GM21717 (cell line): ENCODE measurements at regions not wholly inside any gene's neighbourhood (a gene's known extent, or its start where the extent isn't known, plus 50 kb on each side); places are given as distances from the start of the nearest gene placed in this dataset.
"Not testable (repeated sequence)": the region's sequence is repeated elsewhere in the genome, so short reads cannot be mapped to it uniquely, and the experiment has no call there.

Source experiments
- ATAC-seq: cut with Tn5 transposase; IDR thresholded peaks from one replicate; pipeline ENCODE4 v1.9.1; 2021; ENCODE audit warnings: mild to moderate bottlenecking, moderate library complexity; ENCODE audit not compliant: unreplicated experiment

DNA sequence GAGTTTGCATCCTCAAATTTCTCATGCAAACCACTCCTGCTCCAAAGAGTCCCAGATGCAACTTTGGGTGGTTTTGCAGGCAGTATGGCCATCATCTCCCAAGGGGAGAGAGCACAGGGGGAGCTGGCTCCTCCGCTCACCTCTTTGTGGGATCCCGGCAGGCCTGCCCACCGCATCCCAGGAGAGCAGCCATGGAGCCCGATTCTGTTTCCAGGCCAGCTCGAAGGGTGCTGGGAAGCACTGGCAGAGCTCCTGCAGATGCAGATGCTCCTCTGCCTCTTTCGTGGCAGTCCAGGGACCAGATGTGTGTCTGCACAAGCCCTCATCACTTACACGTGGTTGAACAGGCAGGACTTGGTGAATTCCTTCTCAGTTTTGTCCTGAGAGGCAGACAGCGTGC is 239.3 kb upstream of the SGCG start:
- ATAC-seq = not testable (repeated sequence)

DNA sequence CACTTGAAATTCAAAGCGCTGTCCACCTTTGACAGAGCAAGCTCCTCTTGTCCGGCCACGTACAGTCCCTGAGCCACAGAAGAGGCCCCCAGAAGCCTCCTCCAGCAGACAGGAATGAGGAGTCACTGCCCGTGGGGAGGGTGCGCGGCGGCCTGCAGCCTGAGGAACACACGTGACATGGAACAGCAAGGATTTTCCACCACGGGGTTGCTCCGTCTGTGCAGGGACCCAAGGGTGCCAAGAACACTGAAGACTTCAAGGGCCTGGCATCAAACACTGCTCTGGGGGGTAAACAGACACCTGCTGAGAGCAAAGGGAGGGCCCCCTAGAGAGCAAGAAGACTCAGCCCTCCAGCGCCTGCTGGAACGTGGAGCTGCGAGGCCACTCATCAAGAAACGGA is 237.9 kb upstream of the SGCG start:
- not testable (repeated sequence) for ATAC-seq

DNA sequence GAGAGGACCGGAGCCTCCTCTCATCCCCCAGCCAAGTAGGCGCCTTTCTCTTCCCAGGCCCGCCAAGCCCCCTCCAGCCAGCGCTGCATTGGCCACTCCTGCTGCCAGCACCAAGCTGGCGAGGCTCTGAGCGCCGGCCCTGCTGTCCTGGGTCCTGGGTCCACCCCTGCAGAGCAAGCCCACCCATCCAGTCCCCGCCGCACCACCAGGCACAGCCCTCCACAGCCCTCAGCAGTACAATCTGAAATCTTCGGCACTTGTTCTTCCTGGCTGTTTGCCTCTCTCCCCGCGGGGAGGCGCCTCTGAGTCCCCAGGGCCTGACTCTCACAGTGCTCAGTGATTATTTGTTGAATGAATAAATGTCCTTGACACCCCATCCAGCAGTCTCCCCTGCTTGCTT is 236.4 kb upstream of the SGCG start:
- ATAC-seq = no peak

DNA sequence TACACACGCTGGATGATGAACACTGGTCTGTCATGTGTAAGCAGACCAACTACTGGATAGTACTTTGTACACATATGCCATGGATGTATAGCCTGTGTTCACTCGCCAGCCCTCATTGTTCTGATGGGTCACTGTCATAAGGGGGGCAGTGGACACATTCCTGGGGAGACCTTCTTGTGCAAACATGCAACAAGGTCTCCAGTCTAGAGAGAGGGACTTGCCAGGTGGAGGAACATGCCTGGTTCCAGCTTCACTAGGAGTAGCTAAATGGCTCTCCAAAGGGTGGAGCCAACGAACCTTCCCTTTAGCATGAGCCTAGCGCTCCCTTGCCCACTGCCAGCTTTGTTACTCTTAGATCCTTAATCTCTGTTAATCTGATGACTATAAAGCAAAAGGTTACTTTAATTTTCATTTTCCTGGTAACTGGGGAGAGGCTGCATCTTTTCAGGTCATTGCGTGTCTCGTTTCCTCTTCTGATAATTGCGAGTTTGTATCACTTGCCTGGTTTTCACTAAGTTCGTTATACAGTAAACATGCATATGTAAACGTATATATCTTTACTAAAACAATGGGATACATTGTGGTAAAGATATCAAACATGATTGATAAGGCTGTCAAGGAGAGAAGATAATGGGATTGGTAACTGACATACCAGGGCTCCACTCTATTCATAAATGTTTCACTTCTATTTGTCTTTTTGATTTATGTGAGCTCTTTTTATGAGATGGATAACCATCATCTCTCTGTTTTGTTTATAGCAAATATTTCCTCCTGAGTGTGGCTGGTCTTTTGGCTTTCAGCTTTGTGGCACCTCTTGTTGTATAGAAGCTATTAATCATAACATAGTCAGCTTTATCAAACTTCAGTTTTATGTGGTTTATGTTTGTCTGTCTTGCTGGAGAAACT is 235.2 kb upstream of the SGCG start:
- ATAC-seq = no peak

GRCh38 chr13:22948421-22948820 is 232.4 kb upstream of the SGCG start:
- no peak for ATAC-seq

GRCh38 chr13:22952018-22952417 is 228.8 kb upstream of the SGCG start:
- ATAC-seq = not testable (repeated sequence)

GRCh38 chr13:22955147-22955546 is 225.6 kb upstream of the SGCG start:
- ATAC-seq = not testable (repeated sequence)

- ATAC-seq = not testable (repeated sequence)
Observed at GRCh38 chr13:22956456-22957115, 224.2 kb upstream of the SGCG start.

DNA sequence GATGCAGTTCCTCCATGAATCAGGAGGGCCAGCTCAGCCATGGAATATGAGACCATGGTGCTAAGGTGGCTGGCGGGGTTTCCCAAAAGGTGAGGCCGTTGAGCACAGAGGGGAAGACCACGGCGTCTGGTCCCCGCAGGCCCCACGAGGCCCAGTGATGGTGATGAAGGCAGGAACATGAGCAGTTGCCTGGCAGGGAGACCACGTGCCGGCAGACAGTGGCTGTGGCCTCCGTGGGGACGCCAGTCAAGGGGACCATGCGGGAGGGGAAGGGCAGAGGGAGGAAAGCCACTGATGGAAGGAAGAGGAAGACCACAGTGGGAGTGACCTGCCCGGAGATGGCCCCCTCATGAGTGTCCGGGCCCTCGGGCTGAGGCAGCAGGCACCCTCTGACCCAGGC is 220.9 kb upstream of the SGCG start:
- not testable (repeated sequence) for ATAC-seq

GRCh38 chr13:22960827-22961226 is 220.0 kb upstream of the SGCG start:
- ATAC-seq = no peak

- ATAC-seq = not testable (repeated sequence)
Observed at GRCh38 chr13:22961342-22961741, 219.4 kb upstream of the SGCG start.

DNA sequence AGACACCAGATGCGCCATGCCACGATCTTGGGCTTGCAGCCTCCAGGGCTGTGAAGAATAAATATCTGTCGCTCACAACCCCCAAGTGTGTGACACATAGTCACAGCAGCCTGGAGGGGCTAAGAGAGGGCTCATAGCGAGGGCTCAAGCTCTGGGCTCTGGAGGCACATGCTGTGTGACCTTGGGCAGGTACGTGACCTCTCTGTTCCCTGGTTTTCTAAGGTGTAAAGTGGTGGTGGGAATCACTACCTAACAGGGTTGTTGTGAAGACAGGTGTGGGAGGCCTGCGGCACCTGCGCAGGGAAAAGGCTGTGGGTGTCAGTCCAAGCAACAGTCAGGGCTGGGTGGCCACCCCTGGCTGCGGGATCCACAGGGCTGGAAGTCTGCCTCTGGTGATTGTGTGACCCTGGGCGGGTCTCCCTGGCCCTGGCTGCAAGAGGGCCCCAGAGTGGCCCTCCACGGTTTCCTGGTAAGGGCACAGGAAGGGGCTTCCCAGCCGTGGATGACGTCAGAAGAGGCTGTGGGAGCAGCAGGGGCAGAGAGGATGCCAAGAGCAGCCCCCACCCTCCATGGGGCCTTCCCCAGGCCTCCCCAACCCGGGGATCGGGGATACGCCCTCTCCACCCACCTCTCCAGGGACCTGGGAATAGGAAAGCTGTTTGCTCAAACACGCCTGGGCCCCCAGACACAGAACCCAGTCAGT is 218.8 kb upstream of the SGCG start:
- ATAC-seq = no peak

DNA sequence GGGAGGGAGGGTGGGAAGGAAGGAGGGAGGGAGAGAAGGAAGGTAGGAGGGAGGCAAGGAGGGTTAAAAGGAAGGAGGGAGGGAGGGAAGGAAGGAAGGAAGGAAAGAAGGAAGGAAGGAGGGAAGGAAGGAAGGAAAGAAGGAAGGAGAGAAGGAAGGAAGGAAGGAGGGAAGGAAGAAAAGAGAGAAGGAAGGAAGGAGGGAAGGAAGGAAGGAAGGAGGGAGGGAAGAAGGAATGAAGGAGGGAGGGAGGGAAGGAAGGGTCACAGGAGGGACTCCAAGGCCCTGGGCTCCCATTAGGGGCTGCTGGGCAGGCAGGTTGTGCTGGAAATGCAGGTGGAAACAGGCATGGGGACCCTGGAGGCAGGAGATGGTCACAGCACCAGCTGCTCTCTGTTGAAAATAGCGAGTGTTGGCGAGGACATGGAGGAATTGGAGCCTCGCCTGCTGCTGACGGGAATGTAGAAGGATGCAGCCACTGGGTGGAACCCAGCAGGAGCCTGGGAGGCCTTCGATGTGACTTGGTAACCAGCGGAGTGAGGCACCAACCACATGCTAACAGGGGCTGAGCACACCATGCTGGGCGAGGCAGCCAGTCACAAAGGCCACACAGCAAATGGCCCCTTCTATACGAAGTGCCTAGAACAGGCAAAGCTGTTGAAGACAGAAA is 217.3 kb upstream of the SGCG start:
- not testable (repeated sequence) for ATAC-seq

GRCh38 chr13:22964245-22964966 is 216.4 kb upstream of the SGCG start:
- ATAC-seq = no peak

DNA sequence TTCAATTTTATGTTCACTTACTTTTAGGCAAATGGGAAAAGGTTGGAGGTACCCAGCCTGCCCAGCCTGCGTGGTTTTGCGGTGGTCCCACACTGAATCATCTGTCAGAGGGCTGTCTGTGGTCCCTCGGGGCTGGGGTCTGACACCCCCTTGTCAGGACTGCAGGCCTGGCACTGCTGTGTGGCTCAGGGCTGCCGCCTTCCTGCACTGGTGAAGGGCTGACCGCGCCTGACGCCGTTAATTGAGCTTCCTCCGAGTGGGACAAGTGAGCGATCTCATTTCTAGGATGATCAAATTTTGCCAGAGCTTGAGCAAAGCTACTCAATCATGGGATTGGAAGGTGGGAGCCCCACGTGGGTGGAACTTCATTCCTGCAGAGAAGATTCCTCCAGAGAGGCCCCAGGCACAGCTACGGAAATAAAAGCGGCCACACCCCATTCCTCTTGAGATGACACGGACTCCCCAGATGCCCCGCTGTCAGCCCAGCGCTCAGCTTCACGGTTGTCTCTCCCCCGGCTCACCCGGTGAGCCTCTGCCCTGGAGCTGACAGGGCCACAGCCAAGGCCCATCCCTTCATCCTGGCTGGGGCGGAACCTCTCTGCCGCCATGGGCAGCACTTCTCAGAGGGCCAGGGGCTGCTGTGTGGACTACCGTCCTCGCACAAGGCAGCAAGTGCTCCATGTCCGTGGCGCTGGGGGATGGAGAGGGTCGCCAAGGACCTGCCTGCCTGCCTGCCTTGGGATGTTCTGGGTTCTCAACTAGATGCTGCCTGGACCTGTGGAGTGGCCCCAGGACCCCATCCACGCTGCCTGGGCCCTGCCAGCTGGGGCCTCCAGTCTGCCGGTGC is 215.5 kb upstream of the SGCG start:
- ATAC-seq = not testable (repeated sequence)

GRCh38 chr13:22965858-22966239 is 214.9 kb upstream of the SGCG start:
- ATAC-seq = not testable (repeated sequence)

GRCh38 chr13:22966753-22967152 is 214.0 kb upstream of the SGCG start:
- ATAC-seq = not testable (repeated sequence)

DNA sequence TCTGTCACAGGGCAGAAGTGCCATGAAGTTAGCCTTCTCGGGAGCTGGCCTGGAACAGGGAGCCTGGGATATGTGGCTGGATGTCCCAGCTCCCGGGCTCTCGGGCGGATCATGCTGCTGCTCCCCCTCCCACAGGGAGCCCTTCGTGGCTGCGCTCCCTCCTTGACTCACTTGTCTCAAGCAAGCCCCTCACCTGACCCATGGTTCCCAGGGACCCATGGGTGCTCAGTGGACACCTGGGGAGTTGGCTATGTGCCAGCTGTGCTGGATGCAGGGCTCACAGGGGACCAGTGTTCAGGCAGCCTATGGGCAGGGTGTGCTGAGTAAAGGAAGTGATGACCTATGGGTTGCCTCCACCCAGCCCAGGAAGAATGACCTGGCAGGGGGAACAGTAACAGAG is 213.1 kb upstream of the SGCG start:
- ATAC-seq = no peak

GRCh38 chr13:22979952-22980351 is 200.8 kb upstream of the SGCG start:
- no peak for ATAC-seq
